ENCODE measurements at regions not wholly inside any gene's neighbourhood (a gene's known extent, or its start where the extent isn't known, plus 50 kb on each side); places are given as distances from the start of the nearest gene placed in this dataset.

GRCh38 chr5:34409373-34409772, 246.8 kb upstream of the RAI14 start:
- TF ChIP-seq FOXP2 (optimal IDR thresholded peaks at IDR 0.05; ENCODE audit: borderline replicate concordance, extremely low read depth, extremely low read length, insufficient read depth) (no peak), TAF1 (IDR thresholded peaks at IDR 0.05; ENCODE audit: borderline replicate concordance, insufficient read depth, low read length) (no peak), POLR2AphosphoS5 (IDR thresholded peaks at IDR 0.05; ENCODE audit: low read depth, low read length) (no peak), REST (IDR thresholded peaks at IDR 0.05; ENCODE audit: insufficient read depth in 1 of 2, low read depth in 2 of 2, low read length in 2 of 2) (no peak), SIN3A (IDR thresholded peaks at IDR 0.05; ENCODE audit: borderline replicate concordance, insufficient read depth, low read length) (no peak)

- no peak for TF ChIP-seq FOXP2 (optimal IDR thresholded peaks at IDR 0.05; ENCODE audit: borderline replicate concordance, extremely low read depth, extremely low read length, insufficient read depth)
- no peak for TF ChIP-seq POLR2AphosphoS5 (IDR thresholded peaks at IDR 0.05; ENCODE audit: low read depth, low read length)
- TF ChIP-seq REST (IDR thresholded peaks at IDR 0.05; ENCODE audit: insufficient read depth in 1 of 2, low read depth in 2 of 2, low read length in 2 of 2): no peak
- no peak for TF ChIP-seq TAF1 (IDR thresholded peaks at IDR 0.05; ENCODE audit: borderline replicate concordance, insufficient read depth, low read length)
- no peak for TF ChIP-seq SIN3A (IDR thresholded peaks at IDR 0.05; ENCODE audit: borderline replicate concordance, insufficient read depth, low read length)
These were observed 245.6 kb upstream of the RAI14 start for GRCh38 chr5:34410411-34411139.

- no peak for TF ChIP-seq FOXP2 (optimal IDR thresholded peaks at IDR 0.05; ENCODE audit: borderline replicate concordance, extremely low read depth, extremely low read length, insufficient read depth)
- no peak for TF ChIP-seq SIN3A (IDR thresholded peaks at IDR 0.05; ENCODE audit: borderline replicate concordance, insufficient read depth, low read length)
- no peak for TF ChIP-seq TAF1 (IDR thresholded peaks at IDR 0.05; ENCODE audit: borderline replicate concordance, insufficient read depth, low read length)
- no peak for TF ChIP-seq REST (IDR thresholded peaks at IDR 0.05; ENCODE audit: insufficient read depth in 1 of 2, low read depth in 2 of 2, low read length in 2 of 2)
- TF ChIP-seq POLR2AphosphoS5 (IDR thresholded peaks at IDR 0.05; ENCODE audit: low read depth, low read length): no peak
These were observed 244.4 kb upstream of the RAI14 start for GRCh38 chr5:34411470-34412346.

- TF ChIP-seq REST (IDR thresholded peaks at IDR 0.05; ENCODE audit: insufficient read depth in 1 of 2, low read depth in 2 of 2, low read length in 2 of 2): no peak
- no peak for TF ChIP-seq POLR2AphosphoS5 (IDR thresholded peaks at IDR 0.05; ENCODE audit: low read depth, low read length)
- no peak for TF ChIP-seq SIN3A (IDR thresholded peaks at IDR 0.05; ENCODE audit: borderline replicate concordance, insufficient read depth, low read length)
- no peak for TF ChIP-seq TAF1 (IDR thresholded peaks at IDR 0.05; ENCODE audit: borderline replicate concordance, insufficient read depth, low read length)
- no peak for TF ChIP-seq FOXP2 (optimal IDR thresholded peaks at IDR 0.05; ENCODE audit: borderline replicate concordance, extremely low read depth, extremely low read length, insufficient read depth)
These were observed 243.4 kb upstream of the RAI14 start for GRCh38 chr5:34412736-34413135.
